H9 (cell line): ENCODE measurements at regions not wholly inside any gene's neighbourhood (a gene's known extent, or its start where the extent isn't known, plus 50 kb on each side); places are given as distances from the start of the nearest gene placed in this dataset.

Source experiments
- DNase-seq: peaks from one replicate; pipeline ENCODE4 v3.0.0-alpha.2; 2017
- H2AFZ ChIP-seq: one replicate; pipeline ENCODE4 v1.6.1; 2013; ENCODE audit warnings: mild to moderate bottlenecking, low read length, control low read depth, moderate library complexity
- H2AK5ac ChIP-seq: 2 replicates; pipeline ENCODE4 v1.6.1; 2013; ENCODE audit warnings: low read length, control low read depth, mixed read lengths; ENCODE audit not compliant: insufficient read length
- H2BK120ac ChIP-seq: one replicate; pipeline ENCODE4 v1.6.1; 2013; ENCODE audit warnings: low read depth, mild to moderate bottlenecking, low read length, control low read depth, inconsistent platforms; ENCODE audit not compliant: poor library complexity, severe bottlenecking
- H2BK12ac ChIP-seq: 2 replicates; pipeline ENCODE4 v1.6.1; 2013; ENCODE audit warnings: low read length, control low read depth, mixed read lengths, low read depth; ENCODE audit not compliant: insufficient read length
- H2BK15ac ChIP-seq: 2 replicates; pipeline ENCODE4 v1.6.1; 2013; ENCODE audit warnings: low read depth, low read length, control low read depth
- H2BK20ac ChIP-seq: one replicate; pipeline ENCODE4 v1.6.1; 2013; ENCODE audit warnings: low read depth, mild to moderate bottlenecking, low read length, control low read depth, inconsistent platforms; ENCODE audit not compliant: poor library complexity, severe bottlenecking
- H2BK5ac ChIP-seq: 2 replicates; pipeline ENCODE4 v1.6.1; 2013; ENCODE audit warnings: low read length, control low read depth, mixed read lengths; ENCODE audit not compliant: insufficient read length
- H3K14ac ChIP-seq: 2 replicates; pipeline ENCODE4 v1.6.1; 2013; ENCODE audit warnings: low read length, control low read depth; ENCODE audit not compliant: insufficient read depth
- H3K18ac ChIP-seq: 2 replicates; pipeline ENCODE4 v1.6.1; 2013; ENCODE audit warnings: low read depth, mild to moderate bottlenecking, mixed read lengths, low read length, control low read depth; ENCODE audit not compliant: insufficient read length
- H3K23ac ChIP-seq: 2 replicates; pipeline ENCODE4 v1.6.1; 2013; ENCODE audit warnings: low read length, control low read depth, mixed read lengths, low read depth; ENCODE audit not compliant: insufficient read length
- H3K23me2 ChIP-seq: 2 replicates; pipeline ENCODE4 v1.6.1; 2013; ENCODE audit warnings: low read depth, mild to moderate bottlenecking, mixed read lengths, low read length, control low read depth; ENCODE audit not compliant: insufficient read length, poor library complexity, severe bottlenecking
- H3K27ac ChIP-seq: 2 replicates; pipeline ENCODE4 v1.5.1; 2013; ENCODE audit warnings: low read length, control low read depth, mixed read lengths, low read depth; ENCODE audit not compliant: insufficient read length
- H3K27me3 ChIP-seq: 2 replicates; pipeline ENCODE4 v1.6.1; 2013; ENCODE audit warnings: low read length, control low read depth, inconsistent platforms; ENCODE audit not compliant: insufficient read depth
- H3K4ac ChIP-seq: 2 replicates; pipeline ENCODE4 v1.6.1; 2013; ENCODE audit warnings: low read depth, mild to moderate bottlenecking, control low read depth, inconsistent platforms, low read length, moderate library complexity
- H3K4me1 ChIP-seq: 2 replicates; pipeline ENCODE4 v1.6.1; 2013; ENCODE audit warnings: low read length, control low read depth, inconsistent platforms; ENCODE audit not compliant: insufficient read depth
- H3K4me2 ChIP-seq: 2 replicates; pipeline ENCODE4 v1.6.1; 2013; ENCODE audit warnings: low read length, control low read depth, mixed read lengths; ENCODE audit not compliant: insufficient read length, insufficient read depth
- H3K56ac ChIP-seq: 2 replicates; pipeline ENCODE4 v1.6.1; 2013; ENCODE audit warnings: low read depth, mild to moderate bottlenecking, mixed read lengths, low read length, control low read depth; ENCODE audit not compliant: insufficient read length
- H3K79me1 ChIP-seq: 2 replicates; pipeline ENCODE4 v1.6.1; 2013; ENCODE audit warnings: low read depth, mild to moderate bottlenecking, moderate library complexity, low read length, control low read depth, inconsistent platforms; ENCODE audit not compliant: insufficient read depth, poor library complexity, severe bottlenecking
- H3K79me2 ChIP-seq: 2 replicates; pipeline ENCODE4 v1.6.1; 2013; ENCODE audit warnings: low read length, control low read depth, inconsistent platforms; ENCODE audit not compliant: insufficient read depth
- H3K9ac ChIP-seq: 2 replicates; pipeline ENCODE4 v1.6.1; 2013; ENCODE audit warnings: low read length, control low read depth, mixed read lengths; ENCODE audit not compliant: insufficient read length; ENCODE audit errors: extremely low read depth
- H3K9me3 ChIP-seq: one replicate; pipeline ENCODE4 v1.6.1; 2013; ENCODE audit warnings: low read depth, low read length, inconsistent platforms; ENCODE audit not compliant: control insufficient read depth
- H3T11ph ChIP-seq: one replicate; pipeline ENCODE4 v1.6.1; 2013; ENCODE audit warnings: mild to moderate bottlenecking, low read length, control low read depth, inconsistent platforms
- H4K20me1 ChIP-seq: one replicate; pipeline ENCODE4 v1.6.1; 2013; ENCODE audit not compliant: control insufficient read depth, insufficient read length, insufficient read depth
- H4K5ac ChIP-seq: 2 replicates; pipeline ENCODE4 v1.6.1; 2013; ENCODE audit warnings: low read depth, mild to moderate bottlenecking, mixed read lengths, low read length, control low read depth; ENCODE audit not compliant: insufficient read length
- H4K8ac ChIP-seq: replicated peaks from 2 replicates; pipeline ENCODE4 v1.6.1; 2013; ENCODE audit warnings: low read length, control low read depth, mixed read lengths, low read depth; ENCODE audit not compliant: insufficient read length
- H4K91ac ChIP-seq: 2 replicates; pipeline ENCODE4 v1.6.1; 2013; ENCODE audit warnings: low read depth, mild to moderate bottlenecking, moderate library complexity, mixed read lengths, low read length, control low read depth; ENCODE audit not compliant: insufficient read length
- H3K27ac Mint-ChIP-seq, 3 experiments: 2 replicates in 2 of 3; 3 replicates in 1 of 3; pipeline ENCODE4 v1.8.0; 2020 to 2021; ENCODE audit warnings: mixed read lengths in 3 of 3, mild to moderate bottlenecking in 1 of 3, moderate library complexity in 1 of 3
- H3K27me3 Mint-ChIP-seq: 2 replicates; pipeline ENCODE4 v1.8.0; 2021; ENCODE audit warnings: low read depth, mild to moderate bottlenecking, moderate library complexity, mixed read lengths
- H3K36me3 Mint-ChIP-seq, 3 experiments: 2 replicates in 2 of 3; 3 replicates in 1 of 3; pipeline ENCODE4 v1.8.0; 2020 to 2021; ENCODE audit warnings: low read depth in 3 of 3, mixed read lengths in 3 of 3; ENCODE audit not compliant: insufficient read depth in 1 of 3
- H3K4me1 Mint-ChIP-seq, 2 experiments: 2 replicates each; pipeline ENCODE4 v1.8.0; 2020; ENCODE audit warnings: mixed read lengths in 2 of 2
- H3K4me3 Mint-ChIP-seq, 2 experiments: 2 replicates in 1 of 2; 3 replicates in 1 of 2; pipeline ENCODE4 v1.8.0; 2020 to 2021; ENCODE audit warnings: mild to moderate bottlenecking in 2 of 2, mixed read lengths in 2 of 2, moderate library complexity in 1 of 2
- H3K9me3 Mint-ChIP-seq, 2 experiments: 2 replicates in 1 of 2; 3 replicates in 1 of 2; pipeline ENCODE4 v1.8.0; 2020; ENCODE audit warnings: mild to moderate bottlenecking in 2 of 2, mixed read lengths in 2 of 2, moderate library complexity in 1 of 2
- CTCF ChIP-seq: fragments of 200-600 bp; sonication (generic); conservative IDR thresholded peaks from 3 replicates; pipeline ENCODE4 v1.8.0; 2021; ENCODE audit warnings: antibody characterized with exemption, mild to moderate bottlenecking
- WGBS: extraction: QIAGEN DNeasy Blood & Tissue Kit; methylation state at CpG from one replicate; pipeline ENCODE4 v1.1.7; 2013; ENCODE audit warnings: missing lambda C conversion rate, low lambda C conversion rate, mixed read lengths; ENCODE audit not compliant: insufficient read length; ENCODE audit errors: extremely low coverage; 5-methylcytosine and 5-hydroxymethylcytosine counted together

- H3K27ac Mint-ChIP-seq, result no peak overlapping the region
- Histone ChIP-seq H4K8ac (no peak overlapping the region), H3K14ac (no peak overlapping the region), H4K91ac (no peak overlapping the region), H2BK20ac (no peak overlapping the region), H3K9ac (no peak overlapping the region), H3K79me2 (no peaks in the 10 kb centered on the region), H3K9me3 (no peaks in the 10 kb centered on the region), H3K27ac (no peak overlapping the region), H4K5ac (no peak overlapping the region), H3K23me2 (no peaks in the 10 kb centered on the region), H3K27me3 (no peaks in the 10 kb centered on the region), H4K20me1 (no peaks in the 10 kb centered on the region), H3K4ac (no peak overlapping the region), H2AK5ac (no peak overlapping the region), H3K79me1 (no peaks in the 10 kb centered on the region), H2BK120ac (no peak overlapping the region), H3K56ac (no peak overlapping the region), H3K18ac (no peak overlapping the region), H2BK5ac (no peak overlapping the region), H2BK15ac (no peak overlapping the region), H3K4me2 (no peak overlapping the region), H3K23ac (no peak overlapping the region), H3K4me1 (no peaks in the 10 kb centered on the region), H2AFZ (no peak overlapping the region), H3T11ph (no peak overlapping the region), H2BK12ac (no peak overlapping the region)
- no peak overlapping the region for H3K4me3 Mint-ChIP-seq
- WGBS, result no CpG with 5 or more reads among the region's 1 CpG
- no peak for DNase-seq
- peaks cover 0 to 4% (median 0%) of the 10 kb centered on the region in 3 experiments; a peak in 2 of 7 replicates for H3K36me3 Mint-ChIP-seq
- TF ChIP-seq CTCF, result no peak
- no peaks in the 10 kb centered on the region; the same call in 1 of the 2 replicates for H3K27me3 Mint-ChIP-seq
- no peaks in the 10 kb centered on the region for H3K4me1 Mint-ChIP-seq
- H3K9me3 Mint-ChIP-seq, result no peaks in the 10 kb centered on the region; a peak in 2 of 5 replicates
Measured at GRCh38 chr12:91346827-91347226, 164.2 kb upstream of the DCN start.
